Neutrophil (primary cell): ENCODE measurements at regions not wholly inside any gene's neighbourhood (a gene's known extent, or its start where the extent isn't known, plus 50 kb on each side); places are given as distances from the start of the nearest gene placed in this dataset.
"Not testable (repeated sequence)": the region's sequence is repeated elsewhere in the genome, so short reads cannot be mapped to it uniquely, and the experiment has no call there.

Experiments used
- H3K27ac ChIP-seq: fragments of 200-600 bp; sonication (generic); 2 replicates; pipeline ENCODE4 v1.5.1; 2016; ENCODE audit warnings: mild to moderate bottlenecking, moderate library complexity
- H3K27me3 ChIP-seq: fragments of 200-600 bp; sonication (generic); 2 replicates; pipeline ENCODE4 v1.6.0; 2016; ENCODE audit warnings: mild to moderate bottlenecking
- H3K36me3 ChIP-seq: fragments of 200-600 bp; sonication (generic); 2 replicates; pipeline ENCODE4 v1.5.1; 2017
- H3K4me1 ChIP-seq, 2 experiments: fragments of 200-600 bp in 1 of 2; sonication (generic) in 1 of 2; 1 replicate in 1 of 2; 2 replicates in 1 of 2; pipeline versions ENCODE4 v1.5.1 to v1.6.1; 2013 to 2016; ENCODE audit warnings: low read depth in 1 of 2, low read length in 1 of 2, mild to moderate bottlenecking in 1 of 2, moderate library complexity in 1 of 2; ENCODE audit not compliant: control insufficient read depth in 1 of 2, insufficient read depth in 1 of 2
- H3K4me3 ChIP-seq, 2 experiments: fragments of 200-600 bp in 1 of 2; sonication (generic) in 1 of 2; 1 replicate in 1 of 2; 2 replicates in 1 of 2; pipeline ENCODE4 v1.5.1; 2013 to 2016; ENCODE audit warnings: low read depth in 1 of 2, low read length in 1 of 2, mild to moderate bottlenecking in 1 of 2, moderate library complexity in 1 of 2
- H3K9me3 ChIP-seq: fragments of 200-600 bp; sonication (generic); 2 replicates; pipeline ENCODE4 v1.5.1; 2016
- CTCF ChIP-seq: fragments of 200-600 bp; sonication (generic); IDR thresholded peaks from 2 replicates; pipeline ENCODE4 v1.5.1; 2016; ENCODE audit warnings: antibody characterized with exemption

GRCh38 chr12:84408936-84409335, 503.7 kb downstream of the SLC6A15 start:
- Histone ChIP-seq H3K27me3 (no peaks in the 10 kb centered on the region), H3K27ac (no peak overlapping the region), H3K4me3 (no peak overlapping the region), H3K9me3 (no peaks in the 10 kb centered on the region), H3K4me1 (no peaks in the 10 kb centered on the region), H3K36me3 (no peaks in the 10 kb centered on the region)
- no peak for TF ChIP-seq CTCF

GRCh38 chr12:84406720-84407119, 505.9 kb downstream of the SLC6A15 start:
- H3K36me3 ChIP-seq, H3K9me3 ChIP-seq, H3K4me1 ChIP-seq, H3K4me3 ChIP-seq, H3K27me3 ChIP-seq, H3K27ac ChIP-seq: not testable (repeated sequence)

- H3K4me1 ChIP-seq: no peaks in the 10 kb centered on the region
- no peak for TF ChIP-seq CTCF
- no peaks in the 10 kb centered on the region for H3K36me3 ChIP-seq
- no peaks in the 10 kb centered on the region for H3K9me3 ChIP-seq
- no peaks in the 10 kb centered on the region for H3K27me3 ChIP-seq
- H3K4me3 ChIP-seq: no peak overlapping the region
- H3K27ac ChIP-seq: no peak overlapping the region
Observed at GRCh38 chr12:84397846-84398245, 514.8 kb downstream of the SLC6A15 start.

- Histone ChIP-seq H3K4me3 (no peak overlapping the region), H3K36me3 (no peaks in the 10 kb centered on the region), H3K4me1 (no peaks in the 10 kb centered on the region), H3K27me3 (no peaks in the 10 kb centered on the region), H3K9me3 (no peaks in the 10 kb centered on the region), H3K27ac (no peak overlapping the region)
- TF ChIP-seq CTCF: no peak
Observed at GRCh38 chr12:84397263-84397662, 515.3 kb downstream of the SLC6A15 start.

GRCh38 chr12:84391176-84391575, 521.4 kb downstream of the SLC6A15 start:
- not testable (repeated sequence) for H3K36me3 ChIP-seq

GRCh38 chr12:84384384-84384783, 528.2 kb downstream of the SLC6A15 start:
- Histone ChIP-seq H3K4me1 (no peaks in the 10 kb centered on the region), H3K4me3 (no peak overlapping the region), H3K27me3 (no peaks in the 10 kb centered on the region), H3K27ac (no peak overlapping the region), H3K9me3 (no peaks in the 10 kb centered on the region), H3K36me3 (no peaks in the 10 kb centered on the region)
- TF ChIP-seq CTCF: no peak

More at GRCh38 chr12:84391176-84391575, 521.4 kb downstream of the SLC6A15 start:
- H3K27ac ChIP-seq, H3K9me3 ChIP-seq, H3K4me3 ChIP-seq, H3K27me3 ChIP-seq, H3K4me1 ChIP-seq: not testable (repeated sequence)

GRCh38 chr12:84382486-84382885, 530.1 kb downstream of the SLC6A15 start:
- not testable (repeated sequence) for H3K9me3 ChIP-seq, H3K4me1 ChIP-seq, H3K27ac ChIP-seq, H3K27me3 ChIP-seq, H3K4me3 ChIP-seq, H3K36me3 ChIP-seq
